HG02973 (cell line): ENCODE measurements at regions not wholly inside any gene's neighbourhood (a gene's known extent, or its start where the extent isn't known, plus 50 kb on each side); places are given as distances from the start of the nearest gene placed in this dataset.

Source experiments
- ATAC-seq: cut with Tn5 transposase; IDR thresholded peaks from one replicate; pipeline ENCODE4 v1.9.1; 2021; ENCODE audit warnings: moderate library complexity; ENCODE audit not compliant: unreplicated experiment

GRCh38 chr6:10060004-10060403 lies 354.9 kb downstream of the TFAP2A start:
- ATAC-seq = no peak

DNA sequence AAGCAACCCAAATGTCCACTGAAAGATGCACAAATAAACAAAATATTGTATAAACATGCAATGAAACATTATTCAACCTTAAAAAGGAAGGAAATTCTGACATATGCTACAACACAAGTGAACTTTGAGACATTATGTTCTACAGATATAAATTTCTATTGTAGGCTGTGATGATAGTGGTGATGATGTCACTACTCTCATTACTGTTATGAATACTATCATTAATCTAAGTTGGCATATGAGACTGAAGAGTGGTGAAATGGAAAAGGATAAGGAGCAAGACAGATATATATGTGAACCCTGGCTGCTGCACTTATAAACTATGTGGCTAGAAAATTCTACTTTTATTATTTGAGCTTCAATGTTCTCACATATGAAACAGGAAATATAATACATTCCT lies 360.2 kb downstream of the TFAP2A start:
- ATAC-seq = no peak

- no peak for ATAC-seq
Measured at GRCh38 chr6:10051283-10051682, 363.6 kb downstream of the TFAP2A start.

GRCh38 chr6:10048370-10049297 lies 366.2 kb downstream of the TFAP2A start:
- ATAC-seq = no peak

DNA sequence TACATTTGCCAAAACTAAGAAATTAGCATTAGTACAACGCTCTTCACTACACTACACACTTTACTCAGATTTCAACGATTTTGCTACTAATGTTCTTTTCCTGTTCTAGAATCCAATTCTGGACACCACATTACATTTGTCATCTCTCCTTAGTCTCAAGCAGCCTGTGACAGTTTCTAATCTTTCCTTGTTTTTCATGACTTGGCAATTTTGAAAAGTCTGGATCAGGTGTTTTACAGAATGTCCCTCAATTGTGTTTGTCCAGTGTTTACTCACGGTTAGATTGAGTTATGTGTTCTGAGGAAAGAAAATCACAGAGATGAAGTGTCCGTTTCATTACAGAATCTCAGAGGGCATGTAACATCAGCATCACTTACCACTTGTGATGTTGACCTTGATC lies 372.6 kb downstream of the TFAP2A start:
- ATAC-seq = no peak

DNA sequence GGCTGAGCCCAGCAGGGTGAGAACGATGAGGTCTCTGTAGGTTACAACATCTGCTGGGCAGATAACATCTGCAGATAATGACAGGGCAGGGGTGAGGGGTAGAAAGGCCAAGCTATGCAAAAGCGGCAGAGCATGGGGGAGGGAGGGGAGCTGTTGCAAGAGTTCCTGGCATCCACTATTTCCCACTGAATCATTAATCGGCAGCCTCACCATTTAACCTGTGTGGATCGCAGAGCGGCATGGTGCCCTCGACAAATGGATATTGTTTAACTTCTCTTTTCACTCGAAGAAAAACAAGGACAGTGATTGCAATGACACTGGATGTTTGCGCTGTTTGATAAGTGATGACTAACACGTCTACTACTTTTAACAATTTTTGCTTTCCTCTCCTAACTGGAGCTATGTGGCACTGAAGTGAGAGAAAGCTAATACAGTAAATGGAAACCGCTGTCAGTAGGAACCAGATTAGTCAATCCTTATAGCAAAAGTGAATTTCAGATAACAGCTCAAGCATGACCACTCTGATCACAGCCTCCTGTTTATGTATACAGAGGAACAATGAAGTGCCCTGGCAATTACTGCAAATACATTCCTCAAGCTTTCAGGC lies 381.5 kb downstream of the TFAP2A start:
- ATAC-seq = no peak

- ATAC-seq = no peak
Measured at GRCh38 chr6:10031617-10032016, 383.3 kb downstream of the TFAP2A start.

DNA sequence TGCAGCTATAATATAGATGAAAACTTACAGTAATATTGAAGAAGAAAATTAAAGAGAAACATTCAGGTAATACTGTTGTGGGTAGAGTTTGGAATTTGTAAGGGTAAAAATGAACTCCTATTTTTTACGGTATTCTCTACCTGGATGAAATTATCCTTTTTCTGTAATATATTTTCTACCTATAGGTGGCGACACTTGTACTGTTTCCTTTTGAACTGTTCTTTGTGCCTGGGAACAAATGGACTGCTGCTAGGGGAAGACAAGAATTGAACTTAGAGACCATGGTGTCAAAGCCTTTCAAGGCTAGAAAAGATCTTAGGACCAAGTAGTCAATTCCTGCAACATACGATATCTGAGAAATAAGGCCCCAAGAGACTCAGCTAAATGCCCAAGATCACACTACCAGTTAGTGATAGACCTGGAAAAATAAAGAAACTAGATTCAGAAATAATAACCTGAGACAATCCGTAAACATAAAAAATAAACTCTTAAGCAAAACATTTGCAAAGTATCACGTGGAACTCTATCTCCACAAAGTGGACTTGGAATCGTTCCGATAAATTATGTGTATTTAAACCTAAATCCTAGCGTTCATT lies 383.8 kb downstream of the TFAP2A start:
- ATAC-seq = no peak

GRCh38 chr6:10028222-10028621 lies 386.7 kb downstream of the TFAP2A start:
- ATAC-seq = no peak

DNA sequence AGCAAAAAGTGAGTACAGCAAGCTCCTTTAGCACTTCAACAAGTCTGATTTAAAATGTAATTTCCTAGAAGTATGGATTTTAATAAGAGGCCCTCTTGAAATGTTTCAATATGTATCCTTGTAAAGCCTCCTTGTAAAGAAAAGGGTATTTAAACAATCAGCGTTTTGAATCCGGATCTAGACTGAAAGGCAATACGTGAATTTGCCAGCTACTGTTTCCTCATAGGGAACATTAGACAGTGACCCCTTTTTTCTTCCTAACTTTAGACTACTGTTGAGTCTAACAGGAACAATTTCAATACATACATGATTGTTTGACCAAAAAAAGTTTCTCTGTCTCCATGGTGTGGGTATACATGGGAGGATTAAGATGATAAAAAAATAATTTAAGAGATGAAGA lies 395.0 kb downstream of the TFAP2A start:
- ATAC-seq = no peak

DNA sequence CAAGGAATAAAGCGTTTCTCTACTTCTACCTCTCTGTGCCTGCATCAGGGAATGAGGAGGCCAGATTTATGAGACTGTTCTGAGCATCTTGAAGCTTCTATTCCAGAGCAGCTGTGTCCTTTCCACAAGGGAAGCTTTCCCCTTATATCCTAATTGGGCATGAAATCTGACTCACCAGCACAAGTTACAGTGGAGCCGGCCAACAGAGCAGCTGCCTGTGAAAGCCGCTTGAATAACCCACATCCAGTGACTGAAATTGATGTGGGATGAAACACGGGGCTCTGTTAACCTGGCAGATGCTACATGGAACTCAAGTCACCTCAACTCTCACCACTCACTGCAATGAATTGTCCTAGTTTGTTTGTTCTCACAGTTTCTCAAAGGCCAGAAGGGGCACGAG lies 400.3 kb downstream of the TFAP2A start:
- no peak for ATAC-seq

DNA sequence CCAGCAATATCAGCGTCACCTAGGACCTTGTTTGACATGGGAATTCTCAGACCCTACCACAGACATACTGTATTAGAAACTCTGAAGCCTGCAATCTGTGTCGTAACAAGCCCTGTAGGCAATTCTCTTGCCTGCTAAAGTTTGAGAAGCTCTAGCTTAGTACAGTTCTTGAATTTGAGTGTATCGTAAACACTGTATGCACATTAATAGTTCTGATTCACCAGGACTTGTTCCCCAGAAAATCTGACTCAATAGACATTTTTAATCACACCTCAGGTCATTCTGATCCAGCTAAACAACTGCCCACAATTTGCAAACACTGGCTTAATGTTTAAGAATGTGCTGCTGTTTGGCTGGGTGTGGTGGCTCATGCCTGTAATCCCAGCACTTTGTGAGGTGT lies 414.3 kb downstream of the TFAP2A start:
- no peak for ATAC-seq

GRCh38 chr6:9999796-10000195 lies 415.1 kb downstream of the TFAP2A start:
- no peak for ATAC-seq

DNA sequence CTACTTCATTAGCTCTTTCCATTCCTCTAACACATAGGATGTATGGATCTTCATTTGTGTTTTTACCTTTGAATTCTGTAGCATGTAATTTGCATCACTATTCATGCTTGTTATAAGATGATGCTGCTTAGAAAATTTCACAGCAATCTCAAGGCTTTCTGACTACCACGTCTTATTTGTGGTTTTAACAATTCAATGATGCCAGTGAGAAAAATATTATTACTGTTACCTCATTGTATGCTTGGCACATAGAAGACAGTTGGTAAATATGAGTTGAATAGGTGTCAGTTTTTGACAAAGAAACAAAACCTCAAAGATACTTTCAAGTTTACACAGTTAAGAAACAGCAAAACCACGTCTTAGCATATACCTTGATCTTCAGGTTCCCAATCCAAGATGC lies 428.6 kb downstream of the TFAP2A start:
- ATAC-seq = no peak

- ATAC-seq = no peak
Measured at GRCh38 chr6:9985481-9985880, 429.4 kb downstream of the TFAP2A start.

- ATAC-seq = no peak
Measured at GRCh38 chr6:9984607-9985006, 430.3 kb downstream of the TFAP2A start.

- ATAC-seq = no peak
Measured at GRCh38 chr6:9983168-9983567, 431.7 kb downstream of the TFAP2A start.

DNA sequence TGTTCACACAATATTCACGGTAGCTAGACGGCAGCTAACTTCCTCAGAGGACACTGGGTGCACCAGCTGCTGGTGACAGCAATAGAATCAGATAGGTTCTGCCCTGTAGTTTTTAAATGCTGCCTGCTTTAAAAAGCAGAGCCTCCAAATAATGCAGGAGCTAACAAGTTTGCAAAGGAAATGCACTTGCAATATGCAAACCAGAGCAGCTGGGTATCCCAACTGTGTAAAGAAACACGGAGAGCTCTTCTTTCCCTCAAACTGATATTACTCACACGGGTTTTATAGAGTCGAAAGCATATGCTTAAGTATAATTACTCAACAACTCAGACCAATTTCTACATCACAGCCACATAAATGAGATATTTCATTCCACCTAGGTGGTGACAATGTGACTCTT lies 432.7 kb downstream of the TFAP2A start:
- ATAC-seq = no peak

DNA sequence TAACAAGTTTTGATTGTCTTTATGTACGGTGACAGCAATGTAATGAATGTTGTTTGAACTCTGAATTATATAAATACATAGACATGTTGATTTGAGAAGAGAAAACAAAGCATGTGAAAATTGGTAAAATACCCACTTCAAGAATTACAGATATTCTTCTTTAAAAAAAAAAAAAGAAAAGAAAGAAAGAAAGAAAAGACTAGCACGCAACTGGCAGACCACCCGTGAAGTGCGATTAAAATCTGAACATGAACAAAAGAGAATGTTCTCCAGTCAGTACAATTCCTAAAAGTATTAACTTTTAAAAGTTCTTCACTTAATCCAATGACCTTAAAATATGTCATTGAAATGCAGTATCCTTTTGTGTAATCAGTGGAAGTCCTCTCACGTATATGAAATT lies 434.9 kb downstream of the TFAP2A start:
- ATAC-seq = no peak

DNA sequence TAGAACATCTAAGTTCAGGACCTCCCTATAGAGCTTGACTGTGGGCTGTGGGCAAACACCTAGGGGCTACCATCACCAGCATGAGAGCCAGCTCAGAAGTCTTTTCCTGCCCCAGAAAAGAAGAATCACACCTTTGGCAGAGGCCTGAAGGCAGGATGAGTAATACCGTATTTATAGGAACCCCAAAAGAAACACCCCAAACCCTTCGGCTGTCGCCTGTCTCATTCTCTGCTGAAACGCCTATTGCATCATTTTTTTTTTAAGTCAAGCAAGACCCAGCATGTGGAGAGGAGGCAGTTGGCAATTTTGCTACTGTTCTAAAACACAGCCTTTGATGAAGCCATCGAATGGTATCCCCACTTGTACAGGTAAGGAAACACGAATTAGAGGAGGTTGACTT lies 436.4 kb downstream of the TFAP2A start:
- ATAC-seq = no peak

DNA sequence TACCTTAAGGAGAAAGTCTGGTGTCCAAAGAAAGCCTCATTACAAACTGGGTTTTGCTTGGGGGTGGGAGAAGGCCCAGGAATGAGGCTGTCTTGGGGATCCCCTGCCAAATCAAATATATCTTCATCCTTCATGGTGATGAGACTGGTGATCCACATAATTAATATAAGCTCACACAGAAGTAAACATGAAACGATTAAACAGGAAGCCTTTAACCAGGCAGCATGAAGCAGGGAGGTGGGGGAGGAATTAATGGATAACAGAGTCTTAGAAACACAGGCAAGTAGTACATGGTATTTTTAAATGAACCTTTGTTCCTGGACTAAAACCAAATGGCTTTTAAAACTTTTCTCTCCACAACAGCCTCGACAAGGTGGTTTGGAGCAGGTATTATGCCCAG lies 437.5 kb downstream of the TFAP2A start:
- ATAC-seq = no peak

- ATAC-seq = no peak
Measured at GRCh38 chr6:9961646-9962045, 453.2 kb downstream of the TFAP2A start.
